ENCODE measurements at regions not wholly inside any gene's neighbourhood (a gene's known extent, or its start where the extent isn't known, plus 50 kb on each side); places are given as distances from the start of the nearest gene placed in this dataset.

DNA sequence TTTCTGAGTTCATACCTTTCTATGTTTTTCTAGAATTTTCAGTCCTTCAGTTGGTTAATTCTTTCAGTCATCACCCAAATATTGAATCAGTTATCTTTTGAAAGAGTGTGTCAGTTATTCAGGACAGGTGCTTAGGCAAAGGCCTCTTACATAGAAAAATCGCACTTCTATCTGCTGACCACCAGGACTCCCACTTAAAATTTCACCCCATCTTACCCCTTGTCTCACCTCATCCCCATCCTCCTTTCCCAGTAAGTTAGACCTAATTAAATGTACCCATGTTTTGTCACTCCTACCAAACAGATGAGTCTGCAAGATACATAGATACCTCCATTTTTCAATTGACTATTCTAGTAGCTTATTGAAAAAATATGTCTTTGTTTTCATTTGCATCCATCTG, 159.9 kb upstream of the PIK3R1 start:
- no peaks in the 10 kb centered on the region; the same call in 1 of the 2 replicates for H3K9me3 ChIP-seq (ENCODE audit: control insufficient read depth, insufficient read depth, low read depth, low read length)
- H3K4me1 ChIP-seq (ENCODE audit: control insufficient read depth, insufficient read depth, low read length), result no peaks in the 10 kb centered on the region
- H3K36me3 ChIP-seq (ENCODE audit: control insufficient read depth in 2 of 2, insufficient read depth in 1 of 2, low read length in 2 of 2), result no peaks in the 10 kb centered on the region
- H3K4me3 ChIP-seq (ENCODE audit: low read depth, low read length), result no peak overlapping the region
- no peak for TF ChIP-seq ZNF202 (tag by site-specific recombination; IDR thresholded peaks at IDR 0.05; ENCODE audit: borderline replicate concordance)
- TF ChIP-seq ZNF416 (tag by site-specific recombination; IDR thresholded peaks at IDR 0.05), result no peak
- TF ChIP-seq, protein P1, sequence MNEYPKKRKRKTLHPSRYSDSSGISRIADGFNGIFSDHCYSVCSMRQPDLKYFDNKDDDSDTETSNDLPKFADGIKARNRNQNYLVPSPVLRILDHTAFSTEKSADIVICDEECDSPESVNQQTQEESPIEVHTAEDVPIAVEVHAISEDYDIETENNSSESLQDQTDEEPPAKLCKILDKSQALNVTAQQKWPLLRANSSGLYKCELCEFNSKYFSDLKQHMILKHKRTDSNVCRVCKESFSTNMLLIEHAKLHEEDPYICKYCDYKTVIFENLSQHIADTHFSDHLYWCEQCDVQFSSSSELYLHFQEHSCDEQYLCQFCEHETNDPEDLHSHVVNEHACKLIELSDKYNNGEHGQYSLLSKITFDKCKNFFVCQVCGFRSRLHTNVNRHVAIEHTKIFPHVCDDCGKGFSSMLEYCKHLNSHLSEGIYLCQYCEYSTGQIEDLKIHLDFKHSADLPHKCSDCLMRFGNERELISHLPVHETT (tag by site-specific recombination; IDR thresholded peaks at IDR 0.05), result no peak
- no peak for TF ChIP-seq ZNF266 (tag by site-specific recombination; IDR thresholded peaks at IDR 0.05; ENCODE audit: low read depth)
- TF ChIP-seq, protein P2, sequence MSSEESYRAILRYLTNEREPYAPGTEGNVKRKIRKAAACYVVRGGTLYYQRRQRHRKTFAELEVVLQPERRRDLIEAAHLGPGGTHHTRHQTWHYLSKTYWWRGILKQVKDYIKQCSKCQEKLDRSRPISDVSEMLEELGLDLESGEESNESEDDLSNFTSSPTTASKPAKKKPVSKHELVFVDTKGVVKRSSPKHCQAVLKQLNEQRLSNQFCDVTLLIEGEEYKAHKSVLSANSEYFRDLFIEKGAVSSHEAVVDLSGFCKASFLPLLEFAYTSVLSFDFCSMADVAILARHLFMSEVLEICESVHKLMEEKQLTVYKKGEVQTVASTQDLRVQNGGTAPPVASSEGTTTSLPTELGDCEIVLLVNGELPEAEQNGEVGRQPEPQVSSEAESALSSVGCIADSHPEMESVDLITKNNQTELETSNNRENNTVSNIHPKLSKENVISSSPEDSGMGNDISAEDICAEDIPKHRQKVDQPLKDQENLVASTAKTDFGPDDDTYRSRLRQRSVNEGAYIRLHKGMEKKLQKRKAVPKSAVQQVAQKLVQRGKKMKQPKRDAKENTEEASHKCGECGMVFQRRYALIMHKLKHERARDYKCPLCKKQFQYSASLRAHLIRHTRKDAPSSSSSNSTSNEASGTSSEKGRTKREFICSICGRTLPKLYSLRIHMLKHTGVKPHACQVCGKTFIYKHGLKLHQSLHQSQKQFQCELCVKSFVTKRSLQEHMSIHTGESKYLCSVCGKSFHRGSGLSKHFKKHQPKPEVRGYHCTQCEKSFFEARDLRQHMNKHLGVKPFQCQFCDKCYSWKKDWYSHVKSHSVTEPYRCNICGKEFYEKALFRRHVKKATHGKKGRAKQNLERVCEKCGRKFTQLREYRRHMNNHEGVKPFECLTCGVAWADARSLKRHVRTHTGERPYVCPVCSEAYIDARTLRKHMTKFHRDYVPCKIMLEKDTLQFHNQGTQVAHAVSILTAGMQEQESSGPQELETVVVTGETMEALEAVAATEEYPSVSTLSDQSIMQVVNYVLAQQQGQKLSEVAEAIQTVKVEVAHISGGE (tag by site-specific recombination; conservative IDR thresholded peaks at IDR 0.05; ENCODE audit: low read depth), result no peak
- no peak for TF ChIP-seq ZNF76 (tag by site-specific recombination; IDR thresholded peaks at IDR 0.05; ENCODE audit: borderline replicate concordance, low read depth)
- TF ChIP-seq HOXA7 (CRISPR knock-in tag; IDR thresholded peaks at IDR 0.05; ENCODE audit: borderline replicate concordance), result no peak
- no peak for TF ChIP-seq SCRT1 (tag by site-specific recombination; IDR thresholded peaks at IDR 0.05; ENCODE audit: borderline replicate concordance)
- no peak for TF ChIP-seq ZNF623 (tag by site-specific recombination; IDR thresholded peaks at IDR 0.05)
- ChIA-PET POLR2A (no interaction called here), CTCF (no interaction called here)
- no peak overlapping the region for H3K27ac ChIP-seq (ENCODE audit: extremely low read depth, low read depth, low read length)

DNA sequence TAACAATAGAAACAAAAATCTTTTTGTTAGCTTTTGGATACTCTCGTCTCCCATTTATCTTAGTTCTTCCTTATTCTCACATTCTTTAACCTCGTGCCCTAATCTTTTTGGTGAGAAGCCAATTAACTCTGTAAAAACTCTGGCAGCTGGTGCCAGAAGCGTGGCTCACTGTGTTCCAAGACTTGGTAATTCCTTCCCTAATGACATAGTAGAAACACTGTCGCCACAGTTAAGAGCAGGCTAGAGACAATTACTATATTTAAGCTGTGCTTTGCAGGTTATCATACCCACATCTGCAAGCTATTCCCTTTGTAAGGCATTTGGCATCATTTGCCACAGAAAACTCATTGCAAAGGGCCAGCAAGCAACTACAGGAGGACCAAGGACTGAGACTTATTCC, 160.9 kb upstream of the PIK3R1 start:
- no peak for TF ChIP-seq ZBTB48 (tag by site-specific recombination; IDR thresholded peaks at IDR 0.05)
- no peak for TF ChIP-seq ZNF677 (tag by site-specific recombination; IDR thresholded peaks at IDR 0.05)
- TF ChIP-seq, protein P3, sequence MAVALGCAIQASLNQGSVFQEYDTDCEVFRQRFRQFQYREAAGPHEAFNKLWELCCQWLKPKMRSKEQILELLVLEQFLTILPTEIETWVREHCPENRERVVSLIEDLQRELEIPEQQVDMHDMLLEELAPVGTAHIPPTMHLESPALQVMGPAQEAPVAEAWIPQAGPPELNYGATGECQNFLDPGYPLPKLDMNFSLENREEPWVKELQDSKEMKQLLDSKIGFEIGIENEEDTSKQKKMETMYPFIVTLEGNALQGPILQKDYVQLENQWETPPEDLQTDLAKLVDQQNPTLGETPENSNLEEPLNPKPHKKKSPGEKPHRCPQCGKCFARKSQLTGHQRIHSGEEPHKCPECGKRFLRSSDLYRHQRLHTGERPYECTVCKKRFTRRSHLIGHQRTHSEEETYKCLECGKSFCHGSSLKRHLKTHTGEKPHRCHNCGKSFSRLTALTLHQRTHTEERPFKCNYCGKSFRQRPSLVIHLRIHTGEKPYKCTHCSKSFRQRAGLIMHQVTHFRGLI (tag by site-specific recombination; IDR thresholded peaks at IDR 0.05), result no peak
- Histone ChIP-seq H3K36me3 (ENCODE audit: control insufficient read depth in 2 of 2, insufficient read depth in 1 of 2, low read length in 2 of 2) (no peaks in the 10 kb centered on the region), H3K4me3 (ENCODE audit: low read depth, low read length) (no peak overlapping the region), H3K4me1 (ENCODE audit: control insufficient read depth, insufficient read depth, low read length) (no peaks in the 10 kb centered on the region), H3K9me3 (ENCODE audit: control insufficient read depth, insufficient read depth, low read depth, low read length) (no peaks in the 10 kb centered on the region), H3K27ac (ENCODE audit: extremely low read depth, low read depth, low read length) (no peak overlapping the region)
- ChIA-PET POLR2A (no interaction called here), CTCF (no interaction called here)

DNA sequence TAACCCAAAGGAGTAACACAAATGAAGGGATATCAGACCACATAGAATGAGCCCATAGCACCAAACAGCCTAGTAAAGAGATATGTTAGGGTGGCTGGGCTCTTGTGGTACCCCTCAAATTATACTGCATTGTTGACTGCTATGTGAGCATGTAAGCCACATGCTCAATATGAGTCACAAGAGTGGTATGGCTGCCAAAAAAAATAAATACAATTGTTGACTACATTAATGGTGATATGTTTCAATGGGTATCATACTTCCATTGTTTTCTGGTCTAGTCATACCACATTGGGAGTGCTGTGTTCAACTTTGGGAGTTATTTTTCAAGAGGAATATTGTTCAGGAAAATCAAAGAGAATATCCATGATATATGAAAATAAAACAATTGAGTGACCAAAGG, 162.4 kb upstream of the PIK3R1 start:
- H3K4me3 ChIP-seq (ENCODE audit: low read depth, low read length), result no peak overlapping the region
- H3K27ac ChIP-seq (ENCODE audit: extremely low read depth, low read depth, low read length), result no peak overlapping the region
- no peaks in the 10 kb centered on the region for H3K36me3 ChIP-seq (ENCODE audit: control insufficient read depth in 2 of 2, insufficient read depth in 1 of 2, low read length in 2 of 2)
- POLR2A ChIA-PET, result interaction anchor here (0.6 kb wide), 1 partner anchor 19 kb away, joined by 3 read pairs; no protein-coding TSS in a partner anchor
- CTCF ChIA-PET, result no interaction called here
- H3K4me1 ChIP-seq (ENCODE audit: control insufficient read depth, insufficient read depth, low read length), result no peaks in the 10 kb centered on the region
- no peaks in the 10 kb centered on the region for H3K9me3 ChIP-seq (ENCODE audit: control insufficient read depth, insufficient read depth, low read depth, low read length)
- TF ChIP-seq ZNF394 (tag by site-specific recombination; IDR thresholded peaks at IDR 0.05; ENCODE audit: borderline replicate concordance) (no peak), ZNF768 (tag by site-specific recombination; IDR thresholded peaks at IDR 0.05) (no peak)

Measured in HEK293 (cell line).